GM18508 (cell line): ENCODE measurements at regions not wholly inside any gene's neighbourhood (a gene's known extent, or its start where the extent isn't known, plus 50 kb on each side); places are given as distances from the start of the nearest gene placed in this dataset.

Source experiments
- ATAC-seq: cut with Tn5 transposase; IDR thresholded peaks from one replicate; pipeline ENCODE4 v1.9.1; 2021; ENCODE audit warnings: moderate number of reproducible peaks; ENCODE audit not compliant: insufficient read depth, unreplicated experiment

DNA sequence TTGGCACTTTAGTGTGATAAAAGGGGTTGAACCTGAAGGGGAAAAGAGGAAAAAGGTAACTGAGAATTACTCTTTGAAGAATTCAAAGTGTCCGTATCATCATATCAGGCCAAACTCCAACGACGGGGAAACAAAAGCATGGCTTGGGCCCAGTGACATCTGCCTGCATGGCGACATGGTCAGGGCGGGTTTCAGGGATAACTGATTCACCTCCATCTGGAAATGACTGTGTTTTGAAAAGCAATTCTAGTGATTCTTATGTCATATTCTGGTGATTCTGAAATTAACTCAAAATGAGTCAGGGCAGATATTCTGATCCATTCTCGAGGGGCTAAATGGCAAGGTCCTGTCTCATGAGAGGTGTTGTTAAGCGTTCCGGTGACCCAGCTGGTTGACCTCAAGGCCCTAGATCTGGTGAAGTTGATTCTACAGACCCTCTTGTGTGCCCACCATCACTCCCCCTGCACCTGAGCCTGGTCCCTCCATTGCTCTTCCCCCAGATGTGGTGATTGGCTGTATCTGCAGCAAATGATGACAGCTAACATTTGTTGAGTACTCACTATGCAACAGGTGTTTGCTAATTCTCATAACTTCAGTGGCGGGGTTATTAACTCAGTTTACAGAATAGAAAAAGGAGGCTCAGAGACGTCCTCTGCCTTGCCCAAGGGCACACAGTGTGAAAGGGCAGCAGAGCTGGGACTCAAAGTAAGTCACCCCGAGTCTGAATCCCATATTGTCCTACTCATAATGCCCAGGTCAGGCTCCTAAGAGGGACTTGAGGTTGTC lies 251.8 kb downstream of the MAF start:
- no peak for ATAC-seq

DNA sequence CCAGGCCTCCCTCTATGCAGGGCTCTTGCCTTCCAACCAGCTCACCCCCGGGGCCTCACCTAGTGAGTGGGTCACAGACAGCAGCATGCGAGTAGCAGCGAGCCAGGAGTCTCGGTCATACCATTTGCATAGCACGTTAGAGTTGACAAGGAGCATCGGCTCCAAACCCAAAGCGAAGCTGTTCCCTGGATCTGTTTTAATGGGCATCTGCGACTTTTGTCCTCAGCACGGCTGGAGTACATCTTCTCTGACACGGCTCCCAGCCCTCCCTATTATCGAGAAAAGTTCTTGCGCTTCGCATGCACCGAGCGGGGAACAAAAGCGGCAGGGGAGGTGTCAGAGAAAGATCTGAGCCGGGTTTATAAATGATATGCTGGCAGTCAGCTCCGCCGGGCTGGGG lies 253.3 kb downstream of the MAF start:
- ATAC-seq, result no peak

DNA sequence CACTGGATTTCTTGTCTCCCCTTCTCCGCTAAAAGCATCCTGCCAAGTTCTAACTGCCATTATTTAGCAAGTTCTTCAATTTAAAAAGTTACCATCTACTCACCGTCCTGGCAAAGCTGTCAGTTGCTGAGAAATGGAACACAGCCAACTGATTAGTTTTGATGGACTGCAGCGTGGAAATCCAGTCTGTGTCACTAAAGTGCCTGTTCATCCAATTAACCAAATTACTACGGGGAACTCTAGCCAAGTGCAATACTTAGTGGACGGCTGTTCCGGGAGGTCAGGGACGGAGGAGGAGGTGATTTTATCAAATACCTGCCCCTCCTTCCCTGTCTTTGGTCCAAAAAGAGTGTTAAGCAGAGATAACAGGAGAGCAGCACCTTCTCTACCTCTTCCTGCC lies 260.7 kb downstream of the MAF start:
- ATAC-seq, result no peak

DNA sequence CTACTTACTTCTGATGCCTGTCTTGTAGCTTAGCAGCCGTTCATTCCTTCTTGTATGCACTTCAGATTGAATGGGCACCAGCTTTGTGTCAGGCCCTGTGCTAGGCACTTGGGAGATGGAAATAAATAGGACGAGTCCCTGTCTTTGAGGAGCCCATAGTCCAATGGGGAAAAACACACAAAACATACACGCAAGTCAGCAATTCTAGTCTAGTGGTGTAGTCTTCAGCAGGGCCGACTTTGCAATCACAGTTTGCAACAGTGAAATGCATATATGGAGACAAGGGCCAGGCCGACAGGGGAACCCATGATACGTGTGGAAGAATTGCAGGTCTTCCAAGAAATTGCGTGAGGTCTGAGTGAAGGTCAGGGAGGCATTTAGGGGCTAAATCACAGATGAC lies 262.6 kb downstream of the MAF start:
- ATAC-seq, result no peak

DNA sequence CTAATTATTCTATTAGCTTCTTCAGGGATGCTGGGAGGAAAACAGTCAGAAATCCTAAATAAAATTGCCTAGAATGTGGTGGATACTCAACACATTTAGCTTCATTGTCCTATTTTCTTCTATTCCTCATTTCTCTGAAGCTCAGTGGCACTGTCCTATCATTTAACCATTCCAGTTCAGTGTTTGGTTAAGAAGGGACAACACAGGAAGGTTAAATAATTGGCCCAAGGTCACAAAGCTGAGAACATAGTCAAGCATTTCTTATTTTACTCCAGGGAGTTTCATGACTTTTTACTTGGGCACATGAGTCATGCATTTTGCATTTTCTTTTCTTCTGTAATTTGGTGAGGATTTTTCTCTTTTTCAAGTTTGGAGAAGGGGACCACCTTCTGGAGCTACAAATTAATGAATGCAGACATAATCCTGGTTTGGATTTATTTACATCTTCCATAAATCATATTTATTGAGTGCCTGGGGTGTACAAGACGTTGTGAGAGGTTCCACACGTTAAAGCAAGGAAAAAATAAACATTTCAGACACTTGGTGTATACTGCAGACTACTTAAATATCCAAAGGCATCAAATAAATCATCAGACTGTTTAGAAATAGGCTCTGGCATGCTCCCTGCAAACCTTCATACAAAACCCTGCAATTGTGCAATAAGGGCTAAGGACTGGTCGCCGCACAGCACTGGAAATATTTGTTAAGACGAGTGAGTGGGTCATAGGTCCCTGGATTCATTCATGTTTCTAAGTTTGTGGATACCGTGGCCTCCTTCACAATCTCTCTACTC lies 263.9 kb downstream of the MAF start:
- ATAC-seq, result no peak

DNA sequence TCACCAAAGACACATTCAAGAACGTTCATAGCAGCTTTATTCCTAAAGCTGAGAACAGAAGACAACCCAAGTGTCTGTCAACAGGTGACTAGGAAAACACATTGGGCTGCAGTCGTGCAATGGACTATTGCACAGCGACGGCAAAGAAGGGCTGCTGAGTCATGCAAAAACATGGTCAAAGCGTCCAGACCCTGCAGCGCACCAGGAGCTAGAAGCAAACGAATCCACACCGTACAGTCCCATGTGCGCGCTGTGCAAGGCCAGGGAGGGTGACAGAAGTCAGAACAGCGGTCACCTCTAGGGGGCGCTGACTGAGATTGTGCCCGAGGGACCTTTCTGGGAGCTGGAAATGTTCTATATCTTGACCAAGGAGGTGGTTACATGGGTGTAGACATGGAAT lies 266.4 kb downstream of the MAF start:
- no peak for ATAC-seq

DNA sequence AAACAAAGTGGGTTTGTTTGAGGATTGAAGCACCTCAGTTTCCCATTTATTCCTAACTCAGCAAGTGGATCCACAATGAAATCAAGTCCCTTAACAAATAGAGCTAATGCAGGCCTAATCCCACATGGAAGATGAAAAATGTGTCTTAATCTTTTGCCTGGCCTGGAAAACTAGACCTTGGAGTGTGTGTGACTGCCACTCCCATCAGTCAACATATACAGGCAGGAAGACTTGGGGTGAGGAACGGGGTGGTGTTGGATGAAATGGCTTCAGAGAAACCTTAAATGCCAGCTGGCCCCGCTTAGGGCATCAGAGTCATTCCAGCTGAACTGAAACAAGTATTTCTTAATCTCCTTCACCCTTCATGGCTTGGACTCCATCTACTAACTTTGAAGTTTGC lies 269.5 kb downstream of the MAF start:
- ATAC-seq, result no peak

DNA sequence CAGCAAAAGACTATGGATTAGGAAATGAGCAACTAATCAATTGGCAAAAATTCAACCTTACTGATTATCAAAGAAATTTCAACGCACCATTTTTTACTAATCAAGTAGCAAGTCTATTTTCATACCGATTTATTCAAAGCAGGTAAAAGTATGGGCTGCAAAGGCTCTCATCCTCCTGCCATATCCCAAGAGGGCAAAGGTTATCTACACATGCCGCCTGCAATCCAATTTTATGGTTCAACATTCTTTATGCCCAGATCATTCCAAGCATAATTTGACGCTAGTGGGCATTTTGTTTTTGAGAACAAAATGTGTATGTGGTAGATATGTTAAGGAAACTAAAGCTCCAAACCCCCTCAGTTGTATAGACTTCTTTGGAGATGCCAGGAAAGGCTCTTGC lies 270.6 kb downstream of the MAF start:
- ATAC-seq, result no peak

DNA sequence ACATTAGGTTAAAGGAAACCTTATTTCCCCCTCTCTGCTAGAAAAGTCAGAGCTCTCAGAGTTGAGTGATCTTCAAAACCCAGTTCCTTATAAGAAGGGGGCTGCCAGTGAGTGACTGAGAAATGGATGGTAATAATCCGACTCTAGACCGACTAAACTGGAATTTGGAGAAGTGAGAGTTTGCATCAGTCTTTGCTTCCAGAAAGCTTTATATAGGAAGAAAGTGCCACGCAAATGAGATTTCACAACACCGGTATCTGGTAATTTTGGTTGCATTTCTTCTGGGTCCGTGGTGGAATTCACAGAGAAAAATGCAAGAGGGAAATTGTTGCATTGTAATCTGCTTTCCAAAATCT lies 271.4 kb downstream of the MAF start:
- ATAC-seq, result no peak

DNA sequence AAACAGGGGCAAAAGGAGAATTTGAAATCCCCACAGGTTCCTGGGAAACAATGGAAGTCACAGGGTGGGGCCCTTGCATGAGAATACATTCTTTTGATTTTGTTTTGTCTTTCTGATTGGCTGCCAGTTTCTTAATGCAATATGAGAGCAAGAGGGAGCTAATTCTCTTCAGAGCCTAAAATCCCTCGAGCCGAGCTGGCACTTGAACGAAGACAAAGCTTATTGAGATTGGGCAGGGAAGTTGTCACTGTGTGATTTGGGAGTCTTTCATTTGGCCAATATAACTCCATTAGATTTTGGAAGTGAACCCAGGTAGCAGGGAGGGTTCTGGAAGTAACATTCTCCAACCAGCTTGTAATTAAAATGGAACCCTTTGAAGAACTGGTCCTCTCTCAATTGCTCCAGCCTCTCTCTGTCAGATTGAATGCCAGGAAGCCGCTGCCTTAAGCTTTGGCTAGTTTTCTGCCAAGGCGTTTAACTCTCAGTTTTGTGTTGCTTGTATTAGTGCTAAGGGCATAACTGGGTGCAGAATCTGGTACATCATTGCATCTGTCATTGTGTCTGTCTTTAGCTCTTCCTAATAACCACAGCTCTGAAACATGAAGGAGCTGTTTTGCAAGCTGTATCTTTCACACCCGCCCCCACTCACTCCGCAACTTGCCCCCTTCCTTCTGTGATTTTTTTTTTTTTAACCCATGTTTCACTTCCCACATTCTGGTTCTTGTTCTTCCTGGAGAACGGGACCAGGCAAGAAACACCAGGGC lies 272.0 kb downstream of the MAF start:
- no peak for ATAC-seq

DNA sequence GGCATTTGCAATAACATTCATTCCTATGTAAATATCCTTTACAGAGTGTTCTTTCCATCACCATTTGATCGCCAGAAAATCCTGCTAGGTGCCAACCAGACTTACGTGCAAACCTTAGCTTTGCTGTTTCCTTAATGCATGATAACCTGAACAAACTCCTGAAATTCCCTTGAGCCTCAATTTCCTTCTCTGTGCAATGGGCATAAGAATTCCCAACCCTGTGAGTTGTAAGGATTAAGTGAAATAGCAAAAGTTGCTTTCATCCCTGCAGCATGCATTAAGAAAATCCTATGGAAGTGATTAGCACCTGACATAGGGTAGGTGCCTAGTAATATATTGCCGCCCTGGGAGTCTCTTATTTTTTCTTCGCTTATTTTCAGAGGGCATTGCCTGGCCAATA lies 272.7 kb downstream of the MAF start:
- ATAC-seq, result no peak

DNA sequence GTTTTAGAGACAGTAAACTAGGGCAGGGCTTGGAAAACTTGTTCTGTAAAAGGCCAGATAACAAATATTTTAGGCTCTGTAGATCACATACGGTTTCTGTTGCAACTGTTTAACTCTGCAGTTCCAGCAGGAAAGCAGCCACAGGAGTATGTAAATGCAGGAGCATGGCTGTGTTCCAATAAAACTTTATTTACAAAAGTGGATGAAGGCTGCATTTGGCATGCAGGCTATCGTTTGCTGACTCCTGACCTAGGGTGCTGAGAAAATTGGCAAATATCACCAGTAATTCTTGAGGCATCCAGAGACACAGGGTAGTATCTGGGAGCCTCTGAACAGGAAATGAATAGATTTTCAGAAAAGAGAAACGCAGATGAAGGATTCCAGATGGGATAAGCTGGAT lies 274.0 kb downstream of the MAF start:
- no peak for ATAC-seq

DNA sequence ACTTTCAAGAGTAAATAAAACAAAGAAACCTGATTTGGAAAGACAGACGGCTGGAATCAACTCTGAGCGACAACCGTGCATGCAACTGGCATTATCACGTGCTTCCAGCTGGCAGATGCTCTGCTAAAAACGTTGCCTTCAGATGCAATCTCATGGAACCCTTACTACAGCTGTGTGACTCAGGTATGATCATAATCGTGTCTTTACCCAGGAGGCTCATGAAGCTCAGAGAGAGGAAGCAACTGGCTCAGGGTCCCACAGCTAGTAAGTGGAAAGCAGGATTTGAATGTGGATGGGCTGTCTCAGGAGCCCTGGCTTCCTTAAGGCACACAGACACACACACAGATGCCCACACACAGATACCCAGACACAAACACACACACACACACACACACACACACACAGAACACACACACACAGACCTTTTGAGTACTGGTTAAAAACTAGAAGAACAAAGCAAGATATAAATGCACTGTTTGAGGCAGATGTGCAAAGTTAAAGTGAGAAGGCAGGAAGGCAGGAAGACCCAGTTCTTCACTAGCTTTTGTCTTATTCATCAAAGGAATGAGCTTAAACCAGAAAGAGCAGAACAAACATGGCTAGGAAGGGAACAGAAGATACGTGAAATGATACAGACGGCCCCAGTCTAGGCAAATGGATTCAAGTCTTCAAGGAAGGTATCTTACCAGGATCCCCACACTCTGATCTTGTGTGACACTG lies 275.2 kb downstream of the MAF start:
- ATAC-seq, result no peak

DNA sequence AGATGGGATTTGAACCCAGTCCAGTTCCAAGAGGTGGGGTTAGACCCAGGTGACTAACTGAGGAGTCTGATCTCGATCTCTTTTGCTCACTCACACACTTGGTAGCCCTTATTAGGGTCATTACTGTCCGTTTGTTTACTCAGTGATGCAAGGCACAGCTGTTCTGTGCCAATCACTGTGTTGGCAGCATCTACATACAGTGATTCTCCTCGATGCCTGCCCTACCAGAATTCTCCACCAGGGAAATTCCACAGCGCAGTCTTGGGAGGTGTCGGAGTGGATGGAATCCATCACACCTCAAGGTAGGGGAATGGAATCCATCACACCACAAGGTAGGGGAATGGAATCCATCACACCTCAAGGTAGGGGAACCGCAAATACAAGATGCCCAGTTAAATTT lies 279.6 kb downstream of the MAF start:
- no peak for ATAC-seq

DNA sequence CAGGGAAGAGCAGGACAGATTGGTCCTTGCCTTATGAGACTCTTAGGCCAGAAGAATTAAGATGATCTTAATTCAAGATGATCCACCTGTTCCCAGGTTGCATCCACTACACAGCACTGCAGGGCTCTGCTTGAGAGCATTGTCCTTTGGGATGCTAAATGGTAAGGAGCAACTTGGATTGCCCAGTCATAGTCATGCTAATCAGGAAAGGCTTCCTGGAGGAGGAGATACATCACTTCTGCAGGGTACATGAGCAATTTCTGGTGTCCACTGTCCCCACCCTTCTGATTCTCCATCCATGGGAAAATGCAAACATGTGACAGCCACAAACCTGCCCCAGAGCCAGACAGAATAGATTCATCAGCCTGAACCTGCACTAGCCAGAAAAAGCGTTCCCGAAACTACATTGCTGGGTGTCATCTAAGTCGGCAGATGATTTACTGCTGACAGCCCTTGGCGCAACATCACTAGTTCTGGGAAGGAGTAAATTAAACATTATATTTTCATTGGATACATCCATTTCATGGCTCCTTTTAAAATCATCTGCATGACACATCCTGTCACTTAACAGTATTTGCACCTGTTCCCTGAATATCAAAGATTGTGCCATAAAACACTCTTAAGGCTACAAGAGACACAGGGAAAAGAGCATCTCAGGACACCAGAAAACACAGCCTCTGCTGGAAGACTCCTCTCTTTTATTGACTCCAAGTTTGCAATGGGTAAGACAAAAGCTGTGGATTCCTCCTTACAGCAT lies 282.2 kb downstream of the MAF start:
- ATAC-seq, result no peak

DNA sequence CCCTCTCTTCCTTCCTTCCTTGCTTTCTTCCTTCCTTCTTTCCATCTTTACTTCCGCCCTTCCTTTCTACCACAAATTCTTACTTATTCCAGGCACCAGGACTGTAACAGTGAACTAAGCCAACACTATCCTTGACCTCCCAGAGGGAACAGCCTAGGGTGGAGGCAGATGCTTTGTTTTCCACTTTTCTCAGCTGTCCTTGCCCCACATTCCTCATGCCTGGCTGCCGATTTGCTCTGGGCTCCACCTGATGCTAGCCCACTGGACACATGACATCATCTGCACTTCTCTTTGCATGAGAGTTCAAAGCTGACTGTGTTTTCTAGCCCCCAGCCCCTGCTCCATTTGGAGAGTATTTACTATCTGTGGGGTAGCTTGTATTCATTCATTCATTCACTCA lies 283.0 kb downstream of the MAF start:
- ATAC-seq, result no peak

DNA sequence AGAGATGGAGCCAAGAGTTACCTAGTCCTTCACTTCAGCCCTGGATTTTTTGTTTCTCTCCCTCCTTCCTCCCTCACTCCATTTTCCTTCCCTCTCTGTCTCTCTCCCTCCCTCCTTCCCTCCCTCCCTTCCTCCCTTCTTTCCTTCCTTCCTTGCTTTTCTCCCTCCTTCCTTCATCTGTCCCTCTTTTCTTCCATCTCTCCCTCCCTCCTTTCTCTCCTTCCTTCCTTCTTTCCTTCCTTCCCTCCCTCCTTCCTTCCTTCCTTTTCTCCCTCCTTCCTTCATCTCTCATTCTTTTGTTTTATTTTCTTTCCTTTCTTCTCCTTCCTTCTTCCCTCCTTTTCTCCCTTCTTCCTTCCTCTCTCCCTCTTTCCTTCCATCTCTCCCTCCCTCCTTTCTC lies 283.5 kb downstream of the MAF start:
- no peak for ATAC-seq

DNA sequence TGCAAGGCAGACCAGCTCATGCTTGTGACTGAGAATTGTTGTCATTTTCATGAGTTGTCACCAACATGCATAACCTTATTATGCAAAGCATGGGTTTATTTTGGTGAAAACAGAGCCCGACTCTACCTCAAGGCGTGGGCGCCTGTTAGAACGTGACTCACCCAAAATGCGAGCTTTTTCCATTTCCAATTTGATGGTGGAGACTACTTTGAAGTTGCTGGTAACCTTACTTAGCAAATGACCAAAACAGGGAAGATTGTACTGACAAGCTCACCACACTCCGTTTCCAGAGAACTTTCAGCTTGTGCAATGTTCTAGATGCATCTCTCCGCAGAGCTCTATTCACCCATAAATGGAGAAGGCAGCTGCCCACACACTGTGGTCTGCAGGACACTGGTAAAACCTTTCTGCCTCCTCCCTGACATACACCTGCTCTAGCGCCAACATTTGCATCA lies 284.5 kb downstream of the MAF start:
- ATAC-seq, result no peak

DNA sequence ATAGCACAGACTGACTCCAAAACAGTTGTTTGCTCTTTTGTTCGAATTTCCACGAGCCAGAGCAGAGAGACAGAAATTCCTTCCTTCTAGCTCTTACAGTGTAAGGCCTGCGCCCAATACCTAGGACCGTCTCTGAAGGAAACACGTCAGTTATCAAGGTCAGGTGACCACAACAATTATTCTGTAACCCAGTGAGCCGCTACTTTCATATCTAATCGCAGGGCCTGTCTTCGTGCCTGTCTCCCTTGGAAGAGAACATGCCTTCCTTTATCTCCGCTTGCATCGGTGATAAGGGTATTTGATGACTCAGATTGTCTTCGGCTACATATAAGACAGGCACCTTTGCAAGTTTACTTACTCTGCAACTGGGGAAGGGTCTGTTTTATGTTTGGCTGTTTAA lies 288.0 kb downstream of the MAF start:
- ATAC-seq, result no peak

DNA sequence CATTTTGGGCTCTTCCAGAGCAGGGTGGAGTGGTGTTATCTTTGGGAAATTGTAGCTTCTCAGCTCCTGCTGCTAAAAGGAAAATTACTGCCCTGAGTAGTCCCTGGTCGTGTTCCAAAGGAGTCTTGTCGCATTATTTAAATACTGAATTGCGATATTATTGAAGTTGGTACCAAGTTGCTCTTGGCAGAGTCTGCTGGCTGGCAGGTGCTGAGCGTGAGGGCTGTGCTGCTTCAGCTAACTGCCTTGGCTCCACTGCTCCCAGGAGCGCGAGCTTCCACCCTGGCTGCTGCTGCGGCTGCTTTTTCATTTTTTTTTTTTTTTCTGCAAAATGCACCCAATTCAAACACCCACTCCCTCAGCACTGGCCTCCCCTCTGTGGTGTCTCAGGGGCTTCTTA lies 289.8 kb downstream of the MAF start:
- ATAC-seq, result no peak
